NCI-H82 treated with DMSO at 0.1 percent for 48 hours (cell line): ENCODE measurements at regions not wholly inside any gene's neighbourhood (a gene's known extent, or its start where the extent isn't known, plus 50 kb on each side); places are given as distances from the start of the nearest gene placed in this dataset.

ENCODE experiments used
- DNase-seq: peaks from one replicate; lab custom pipeline; 2025; ENCODE audit not compliant: unreplicated experiment; lab: John Stamatoyannopoulos, UW

- DNase-seq = no peak
Measured at GRCh38 chr15:35168464-35168863, 83.4 kb upstream of the NANOGP8 start.

GRCh38 chr15:35167675-35168074 is 82.6 kb upstream of the NANOGP8 start:
- DNase-seq = no peak

- peak; percentile 48 for DNase-seq
Measured at GRCh38 chr15:35166730-35167359, 81.8 kb upstream of the NANOGP8 start.

GRCh38 chr15:35161694-35162093 is 76.6 kb upstream of the NANOGP8 start:
- no peak for DNase-seq

GRCh38 chr15:35159170-35159569 is 74.1 kb upstream of the NANOGP8 start:
- no peak for DNase-seq

GRCh38 chr15:35151782-35152181 is 66.7 kb upstream of the NANOGP8 start:
- no peak for DNase-seq

- DNase-seq = no peak
Measured at GRCh38 chr15:35151381-35151780, 66.3 kb upstream of the NANOGP8 start.

GRCh38 chr15:35150361-35150760 is 65.3 kb upstream of the NANOGP8 start:
- DNase-seq = no peak

- DNase-seq = no peak
Measured at GRCh38 chr15:35145336-35145735, 60.2 kb upstream of the NANOGP8 start.

- DNase-seq = no peak
Measured at GRCh38 chr15:35142578-35142977, 57.5 kb upstream of the NANOGP8 start.

GRCh38 chr15:35141743-35142471 is 56.8 kb upstream of the NANOGP8 start:
- DNase-seq = no peak

GRCh38 chr15:35139822-35140221 is 54.7 kb upstream of the NANOGP8 start:
- no peak for DNase-seq

- no peak for DNase-seq
Measured at GRCh38 chr15:35137190-35137574, 52.1 kb upstream of the NANOGP8 start.

GRCh38 chr15:35136321-35137189 is 51.5 kb upstream of the NANOGP8 start:
- no peak for DNase-seq
